Fibroblast of upper back skin (primary cell): ENCODE measurements at regions not wholly inside any gene's neighbourhood (a gene's known extent, or its start where the extent isn't known, plus 50 kb on each side); places are given as distances from the start of the nearest gene placed in this dataset.

Experiments used
- DNase-seq: peaks from one replicate; pipeline ENCODE4 v3.0.0-alpha.2; 2013

- DNase-seq: no peak
Measured at GRCh38 chr15:96756656-96757055, 426.2 kb downstream of the NR2F2 start.

GRCh38 chr15:96762566-96762965 is 432.1 kb downstream of the NR2F2 start:
- no peak for DNase-seq

GRCh38 chr15:96764501-96764900 is 434.0 kb downstream of the NR2F2 start:
- no peak for DNase-seq

- no peak for DNase-seq
Measured at GRCh38 chr15:96764946-96765345, 434.4 kb downstream of the NR2F2 start.

GRCh38 chr15:96766366-96766765 is 435.9 kb downstream of the NR2F2 start:
- DNase-seq: no peak

GRCh38 chr15:96767703-96768434 is 437.4 kb downstream of the NR2F2 start:
- no peak for DNase-seq

GRCh38 chr15:96768435-96768789 is 437.9 kb downstream of the NR2F2 start:
- no peak for DNase-seq

- no peak for DNase-seq
Measured at GRCh38 chr15:96771035-96771434, 440.5 kb downstream of the NR2F2 start.

GRCh38 chr15:96774216-96774615 is 443.7 kb downstream of the NR2F2 start:
- no peak for DNase-seq

- no peak for DNase-seq
Measured at GRCh38 chr15:96783746-96784145, 453.2 kb downstream of the NR2F2 start.

- no peak for DNase-seq
Measured at GRCh38 chr15:96790004-96790403, 459.5 kb downstream of the NR2F2 start.

GRCh38 chr15:96792216-96792615 is 461.7 kb downstream of the NR2F2 start:
- DNase-seq: no peak

- DNase-seq: no peak
Measured at GRCh38 chr15:96796841-96797240, 466.3 kb downstream of the NR2F2 start.

- no peak for DNase-seq
Measured at GRCh38 chr15:96801576-96802150, 471.2 kb downstream of the NR2F2 start.

- no peak for DNase-seq
Measured at GRCh38 chr15:96802611-96803255, 472.2 kb downstream of the NR2F2 start.

GRCh38 chr15:96804754-96805153 is 474.3 kb downstream of the NR2F2 start:
- no peak for DNase-seq

- no peak for DNase-seq
Measured at GRCh38 chr15:96807361-96807760, 476.9 kb downstream of the NR2F2 start.

- no peak for DNase-seq
Measured at GRCh38 chr15:96817900-96818299, 487.4 kb downstream of the NR2F2 start.

GRCh38 chr15:96818861-96819260 is 488.4 kb downstream of the NR2F2 start:
- no peak for DNase-seq

- DNase-seq: no peak
Measured at GRCh38 chr15:96827981-96828380, 497.5 kb downstream of the NR2F2 start.

GRCh38 chr15:96837241-96837970 is 506.9 kb downstream of the NR2F2 start:
- DNase-seq: no peak

GRCh38 chr15:96838081-96838480 is 507.6 kb downstream of the NR2F2 start:
- DNase-seq: no peak

GRCh38 chr15:96849271-96849900 is 518.9 kb downstream of the NR2F2 start:
- peak; percentile 1 for DNase-seq
